Eye (tissue), 1 donor: ENCODE measurements at regions not wholly inside any gene's neighbourhood (a gene's known extent, or its start where the extent isn't known, plus 50 kb on each side); places are given as distances from the start of the nearest gene placed in this dataset.
"Not testable (repeated sequence)": the region's sequence is repeated elsewhere in the genome, so short reads cannot be mapped to it uniquely, and the experiment has no call there.

Experiments used
- DNase-seq: peaks from one replicate; pipeline ENCODE4 v3.0.0-alpha.2; 2015

DNA sequence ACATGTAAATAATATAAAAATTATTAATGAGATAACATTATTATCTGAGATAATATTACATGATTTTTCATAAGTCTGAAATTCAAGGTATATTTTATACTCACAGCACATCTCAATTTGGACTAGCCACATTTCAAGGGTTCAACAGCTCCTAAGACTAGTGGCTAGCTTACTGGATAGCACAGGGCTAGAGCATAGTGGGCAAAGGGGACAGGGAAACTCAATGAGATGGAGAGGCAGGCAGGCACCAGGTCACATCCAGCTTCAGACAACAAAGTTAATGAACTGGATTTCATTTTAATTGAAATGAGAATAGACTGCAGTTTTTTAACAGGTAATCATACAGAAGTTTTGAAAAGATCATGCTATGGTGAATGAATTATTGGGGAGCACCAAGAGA, 137.4 kb downstream of the NBPF8 start:
- DNase-seq = not testable (repeated sequence)

- peak; percentile 72 for DNase-seq
These were observed 142.9 kb downstream of the NBPF8 start for GRCh38 chr1:120557605-120558302.

GRCh38 chr1:120558303-120559060, 143.6 kb downstream of the NBPF8 start:
- DNase-seq = peak; percentile 81

GRCh38 chr1:120561767-120562166, 146.9 kb downstream of the NBPF8 start:
- DNase-seq = not testable (repeated sequence)

- DNase-seq = not testable (repeated sequence)
These were observed 150.6 kb downstream of the NBPF8 start for GRCh38 chr1:120565396-120565795.

DNA sequence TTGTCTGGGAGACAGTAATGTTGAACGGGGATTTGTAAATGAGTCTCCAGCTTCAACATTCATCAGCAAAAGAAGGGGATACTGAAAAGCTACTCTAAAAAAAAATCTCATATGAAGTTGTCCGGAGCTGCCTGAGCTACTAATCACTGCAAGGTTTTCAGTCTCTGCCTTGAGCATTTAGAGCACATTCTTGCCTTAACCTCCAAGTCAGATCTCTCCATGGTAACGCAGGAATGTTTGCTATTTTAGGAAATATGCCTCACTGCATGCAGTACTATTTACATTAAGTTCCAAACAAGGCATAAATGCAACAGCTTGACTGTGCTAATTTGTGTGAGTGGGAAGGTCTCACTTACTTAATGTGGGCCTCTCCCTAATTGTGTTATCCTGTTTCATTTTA, 152.8 kb downstream of the NBPF8 start:
- not testable (repeated sequence) for DNase-seq

GRCh38 chr1:120575201-120575600, 148.5 kb upstream of the NBPF26 start:
- DNase-seq = not testable (repeated sequence)

DNA sequence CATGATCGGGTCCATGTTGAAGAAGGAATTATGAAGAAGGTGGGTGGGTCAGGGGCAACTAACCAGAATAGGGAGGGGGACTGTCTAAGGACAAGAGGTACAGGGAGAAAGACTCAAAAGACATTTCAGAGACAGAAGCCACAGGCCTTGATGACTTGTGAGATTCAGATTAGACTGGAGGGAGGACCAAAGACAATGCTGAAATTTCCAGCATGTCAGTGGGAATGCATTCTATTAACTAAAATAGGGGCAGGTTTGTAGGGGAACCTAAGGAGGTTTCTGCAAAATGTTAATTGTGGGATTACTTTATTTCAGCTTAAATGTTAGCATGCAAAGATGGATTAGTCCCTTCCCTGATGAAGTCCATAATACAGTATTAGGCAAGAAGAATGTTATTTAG, 141.6 kb upstream of the NBPF26 start:
- DNase-seq = not testable (repeated sequence)

- DNase-seq = not testable (repeated sequence)
These were observed 137.7 kb upstream of the NBPF26 start for GRCh38 chr1:120586053-120586452.

DNA sequence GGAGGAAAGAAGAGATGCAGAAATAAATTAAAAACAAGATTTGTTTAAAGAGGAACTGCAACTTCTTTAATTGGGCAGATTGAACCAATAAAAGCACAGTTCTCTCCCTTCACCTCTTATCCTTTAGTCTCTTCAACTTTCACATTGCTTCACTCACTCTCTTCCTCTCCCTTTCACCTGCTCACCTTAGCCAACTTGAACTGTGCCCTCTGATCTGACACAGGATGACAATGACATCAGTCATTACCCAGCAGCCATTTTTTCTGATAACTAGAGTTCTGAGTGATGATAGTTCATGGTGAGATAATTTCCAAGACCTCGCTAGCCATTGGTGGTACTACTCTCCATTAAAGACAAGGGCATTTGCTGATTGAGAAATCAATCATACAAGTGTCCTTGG, 134.9 kb upstream of the NBPF26 start:
- not testable (repeated sequence) for DNase-seq

DNA sequence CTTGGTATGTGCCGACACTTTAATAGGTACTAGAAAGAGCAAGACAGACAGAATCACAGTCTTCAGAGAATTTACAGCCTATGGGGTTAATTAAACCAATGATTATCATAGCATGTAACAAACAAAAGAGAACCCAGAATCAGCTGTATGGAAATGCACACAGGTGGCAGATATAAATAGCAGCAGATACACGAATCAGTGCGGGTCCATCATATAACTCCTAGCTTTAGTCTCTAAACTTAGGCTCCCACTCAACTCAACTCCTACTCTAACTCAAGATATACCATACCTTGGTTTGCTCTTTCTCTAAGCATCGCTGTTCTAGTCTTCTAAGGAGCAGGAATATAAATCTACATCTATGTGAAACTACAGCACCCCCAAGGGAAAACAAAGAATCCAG, 132.0 kb upstream of the NBPF26 start:
- not testable (repeated sequence) for DNase-seq

- not testable (repeated sequence) for DNase-seq
These were observed 130.8 kb upstream of the NBPF26 start for GRCh38 chr1:120592943-120593342.

DNA sequence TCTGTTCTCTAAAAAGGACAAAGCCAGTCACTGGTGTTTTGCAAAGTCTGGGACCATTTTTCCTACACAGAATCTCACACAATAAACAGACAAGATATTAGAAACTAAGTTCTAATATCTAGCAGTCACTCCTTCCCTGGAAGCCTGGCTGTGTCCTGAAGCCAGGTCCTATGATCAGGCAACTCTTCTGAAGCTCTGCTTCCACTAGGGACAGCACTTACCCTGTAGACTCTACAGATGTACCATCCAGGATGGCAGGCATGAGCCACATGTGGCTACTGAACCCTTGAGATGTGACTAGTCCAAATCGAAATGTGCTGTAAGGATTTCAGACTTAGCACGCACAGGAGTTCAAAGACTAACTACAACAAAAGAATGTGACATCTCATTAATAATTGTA, 130.1 kb upstream of the NBPF26 start:
- DNase-seq = not testable (repeated sequence)

GRCh38 chr1:120598331-120598951, 125.3 kb upstream of the NBPF26 start:
- not testable (repeated sequence) for DNase-seq

GRCh38 chr1:120599511-120599910, 124.2 kb upstream of the NBPF26 start:
- DNase-seq = not testable (repeated sequence)

DNA sequence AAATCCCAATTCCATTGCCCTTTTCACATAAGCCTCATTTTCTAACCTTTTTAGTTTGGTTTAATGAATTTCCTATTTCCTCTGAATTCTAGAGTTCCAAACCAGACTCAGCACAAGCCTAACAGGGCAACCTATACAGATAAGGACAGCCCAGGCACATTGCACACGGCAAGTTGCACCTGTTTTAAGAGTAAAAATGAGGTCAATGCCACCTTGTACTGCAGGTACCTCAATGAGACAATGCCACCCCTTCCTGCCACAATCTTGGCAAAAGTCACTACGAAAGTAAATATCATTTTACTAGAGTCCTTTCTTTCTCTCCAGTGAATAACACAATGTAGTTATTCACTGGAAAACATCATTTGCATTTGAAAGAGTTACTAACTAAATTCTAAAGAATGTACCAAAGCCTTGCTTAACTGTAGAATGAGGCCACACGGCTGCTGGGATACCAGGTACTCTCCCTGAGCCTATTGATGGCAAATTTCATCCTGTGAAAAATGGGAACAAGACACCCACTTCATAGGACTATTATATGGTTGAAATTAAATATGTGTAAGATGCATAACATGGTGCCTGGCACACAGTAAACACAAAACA, 123.2 kb upstream of the NBPF26 start:
- not testable (repeated sequence) for DNase-seq

DNA sequence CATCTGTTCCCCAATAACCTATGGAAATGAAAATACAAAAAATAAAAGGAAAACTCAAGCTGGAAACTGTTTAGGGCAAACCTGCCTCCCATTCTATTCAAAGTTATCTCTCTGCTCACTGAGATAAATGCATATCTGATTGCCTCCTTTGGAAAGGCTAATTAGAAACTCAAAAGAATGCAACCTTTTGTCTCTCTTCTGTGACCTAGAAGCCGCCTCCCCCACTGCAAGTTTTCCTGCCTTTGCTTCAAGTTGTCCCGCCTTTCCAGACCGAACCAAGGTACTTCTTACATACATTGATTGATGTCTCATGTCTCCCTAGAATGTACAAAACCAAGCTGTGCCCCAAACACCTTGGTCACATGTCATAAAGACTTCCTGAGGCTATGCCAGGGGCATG, 115.9 kb upstream of the NBPF26 start:
- DNase-seq = not testable (repeated sequence)

GRCh38 chr1:120608314-120609014, 115.3 kb upstream of the NBPF26 start:
- not testable (repeated sequence) for DNase-seq

- DNase-seq = not testable (repeated sequence)
These were observed 114.7 kb upstream of the NBPF26 start for GRCh38 chr1:120609015-120609573.

DNA sequence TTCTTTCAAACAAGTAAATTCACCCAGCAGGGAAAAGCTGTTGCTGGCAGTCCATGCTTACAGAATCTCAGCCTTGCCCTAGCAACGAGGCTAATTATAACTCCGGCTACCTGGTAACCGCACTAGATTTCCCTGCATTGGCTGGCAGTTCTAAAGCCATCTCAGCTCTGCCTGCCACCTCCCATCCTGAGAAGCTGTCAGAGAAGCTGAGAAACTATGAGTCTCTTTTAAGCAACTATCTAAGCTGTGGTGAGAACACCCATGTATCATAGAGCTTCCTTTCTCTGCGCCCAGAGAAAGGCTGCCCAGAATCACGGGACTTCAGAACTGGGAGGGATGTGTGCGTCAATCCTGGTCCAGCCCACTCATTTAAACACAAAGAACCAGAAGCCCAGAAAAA, 113.9 kb upstream of the NBPF26 start:
- not testable (repeated sequence) for DNase-seq

GRCh38 chr1:120614931-120615639, 108.7 kb upstream of the NBPF26 start:
- not testable (repeated sequence) for DNase-seq

- not testable (repeated sequence) for DNase-seq
These were observed 106.3 kb upstream of the NBPF26 start for GRCh38 chr1:120617493-120617892.
